ENCODE measurements at regions not wholly inside any gene's neighbourhood (a gene's known extent, or its start where the extent isn't known, plus 50 kb on each side); places are given as distances from the start of the nearest gene placed in this dataset.

GRCh38 chr10:107647462-107647861 is 483.0 kb upstream of the SORCS1 start:
- H3K4me1 ChIP-seq (ENCODE audit: insufficient read depth), result no peaks in the 10 kb centered on the region
- H3K36me3 ChIP-seq, result no peaks in the 10 kb centered on the region
- H3K4me3 ChIP-seq, result no peak overlapping the region
- no peaks in the 10 kb centered on the region for H3K27me3 ChIP-seq
- H3K27ac ChIP-seq, result no peak overlapping the region
- 90 to 96% (median 93%) methylated on average over 1 of the region's 1 CpG for WGBS, 3 donors
- H3K9me3 ChIP-seq, result no peaks in the 10 kb centered on the region
- no peak for TF ChIP-seq EP300 (IDR thresholded peaks at IDR 0.05)
- TF ChIP-seq POLR2A (IDR thresholded peaks at IDR 0.05), result no peak
- TF ChIP-seq, protein P1, sequence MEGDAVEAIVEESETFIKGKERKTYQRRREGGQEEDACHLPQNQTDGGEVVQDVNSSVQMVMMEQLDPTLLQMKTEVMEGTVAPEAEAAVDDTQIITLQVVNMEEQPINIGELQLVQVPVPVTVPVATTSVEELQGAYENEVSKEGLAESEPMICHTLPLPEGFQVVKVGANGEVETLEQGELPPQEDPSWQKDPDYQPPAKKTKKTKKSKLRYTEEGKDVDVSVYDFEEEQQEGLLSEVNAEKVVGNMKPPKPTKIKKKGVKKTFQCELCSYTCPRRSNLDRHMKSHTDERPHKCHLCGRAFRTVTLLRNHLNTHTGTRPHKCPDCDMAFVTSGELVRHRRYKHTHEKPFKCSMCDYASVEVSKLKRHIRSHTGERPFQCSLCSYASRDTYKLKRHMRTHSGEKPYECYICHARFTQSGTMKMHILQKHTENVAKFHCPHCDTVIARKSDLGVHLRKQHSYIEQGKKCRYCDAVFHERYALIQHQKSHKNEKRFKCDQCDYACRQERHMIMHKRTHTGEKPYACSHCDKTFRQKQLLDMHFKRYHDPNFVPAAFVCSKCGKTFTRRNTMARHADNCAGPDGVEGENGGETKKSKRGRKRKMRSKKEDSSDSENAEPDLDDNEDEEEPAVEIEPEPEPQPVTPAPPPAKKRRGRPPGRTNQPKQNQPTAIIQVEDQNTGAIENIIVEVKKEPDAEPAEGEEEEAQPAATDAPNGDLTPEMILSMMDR (IDR thresholded peaks at IDR 0.05), result no peak
- DNase-seq, result no peak
- intact Hi-C loops (cut with DNase I), result no loop called here

GRCh38 chr10:107631876-107632275 is 467.4 kb upstream of the SORCS1 start:
- Histone ChIP-seq H3K4me1 (ENCODE audit: insufficient read depth) (no peaks in the 10 kb centered on the region), H3K36me3 (no peaks in the 10 kb centered on the region), H3K27ac (no peak overlapping the region), H3K9me3 (no peaks in the 10 kb centered on the region), H3K27me3 (no peaks in the 10 kb centered on the region), H3K4me3 (no peak overlapping the region)
- 69 to 93% (median 89%) methylated on average over 4 of the region's 4 CpGs for WGBS, 3 donors
- intact Hi-C loops (cut with DNase I), result no loop called here
- TF ChIP-seq, protein P1 (IDR thresholded peaks at IDR 0.05), result no peak
- TF ChIP-seq POLR2A (IDR thresholded peaks at IDR 0.05) (no peak), EP300 (IDR thresholded peaks at IDR 0.05) (no peak)
- DNase-seq, result no peak

- Histone ChIP-seq H3K27me3 (no peaks in the 10 kb centered on the region), H3K36me3 (no peaks in the 10 kb centered on the region), H3K27ac (no peak overlapping the region), H3K4me1 (ENCODE audit: insufficient read depth) (no peaks in the 10 kb centered on the region), H3K4me3 (no peak overlapping the region), H3K9me3 (no peaks in the 10 kb centered on the region)
- 83 to 91% (median 84%) methylated on average over 3 of the region's 3 CpGs for WGBS, 3 donors
- TF ChIP-seq, protein P1 (IDR thresholded peaks at IDR 0.05), result no peak
- TF ChIP-seq EP300 (IDR thresholded peaks at IDR 0.05), result no peak
- no peak for TF ChIP-seq POLR2A (IDR thresholded peaks at IDR 0.05)
- intact Hi-C loops (cut with DNase I), result no loop called here
- DNase-seq, result no peak
Observed at GRCh38 chr10:107626862-107627261, 462.4 kb upstream of the SORCS1 start.

GRCh38 chr10:107623292-107623691 is 458.8 kb upstream of the SORCS1 start:
- WGBS, 3 donors, result 81 to 92% (median 83%) methylated on average over 3 of the region's 3 CpGs
- Histone ChIP-seq H3K9me3 (no peaks in the 10 kb centered on the region), H3K4me1 (ENCODE audit: insufficient read depth) (no peaks in the 10 kb centered on the region), H3K4me3 (no peak overlapping the region), H3K27me3 (no peaks in the 10 kb centered on the region), H3K27ac (no peak overlapping the region), H3K36me3 (no peaks in the 10 kb centered on the region)
- DNase-seq, result no peak
- intact Hi-C loops (cut with DNase I), result no loop called here
- no peak for TF ChIP-seq EP300 (IDR thresholded peaks at IDR 0.05)
- no peak for TF ChIP-seq POLR2A (IDR thresholded peaks at IDR 0.05)
- TF ChIP-seq, protein P1 (IDR thresholded peaks at IDR 0.05), result no peak

- 82 to 96% (median 89%) methylated on average over 1 of the region's 1 CpG for WGBS, 3 donors
- no peak overlapping the region for H3K27ac ChIP-seq
- H3K36me3 ChIP-seq, result no peaks in the 10 kb centered on the region
- H3K9me3 ChIP-seq, result no peaks in the 10 kb centered on the region
- no peaks in the 10 kb centered on the region for H3K27me3 ChIP-seq
- no peak for DNase-seq
- H3K4me1 ChIP-seq (ENCODE audit: insufficient read depth), result no peaks in the 10 kb centered on the region
- TF ChIP-seq, protein P1 (IDR thresholded peaks at IDR 0.05), result no peak
- no peak for TF ChIP-seq EP300 (IDR thresholded peaks at IDR 0.05)
- intact Hi-C loops (cut with DNase I), result no loop called here
- H3K4me3 ChIP-seq, result no peak overlapping the region
Observed at GRCh38 chr10:107619139-107619538, 454.6 kb upstream of the SORCS1 start.

Measured in ovary (tissue), 7 donors.